Adrenal gland (tissue), 9 donors: ENCODE measurements at regions not wholly inside any gene's neighbourhood (a gene's known extent, or its start where the extent isn't known, plus 50 kb on each side); places are given as distances from the start of the nearest gene placed in this dataset.

Experiments used
- DNase-seq, 7 donors: peaks; one replicate each; pipeline ENCODE4 v3.0.0-alpha.2; 2019 to 2020
- H3K27ac ChIP-seq, 5 donors: fragments of 200-600 bp; sonication (generic) in 4 of 5; 1 replicate in 3 of 5; 2 replicates in 2 of 5; pipeline versions ENCODE4 v1.5.1 to v1.8.0; 2016 to 2020; ENCODE audit warnings: mild to moderate bottlenecking in 1 of 5
- H3K27me3 ChIP-seq: fragments of 200-600 bp; 2 replicates; pipeline ENCODE4 v1.8.0; 2021
- H3K36me3 ChIP-seq, 2 donors: fragments of 200-600 bp; replicated peaks in 1 of 2; 1 replicate in 1 of 2; 2 replicates in 1 of 2; pipeline versions ENCODE4 v1.5.1 to v1.8.0; 2018 to 2022
- H3K4me1 ChIP-seq, 2 donors: fragments of 200-600 bp; replicated peaks in 1 of 2; 1 replicate in 1 of 2; 2 replicates in 1 of 2; pipeline versions ENCODE4 v1.5.1 to v1.8.0; 2018 to 2021
- H3K4me3 ChIP-seq, 4 donors: fragments of 200-600 bp; sonication (generic) in 3 of 4; one replicate each; pipeline ENCODE4 v1.5.1; 2016 to 2018
- H3K9me3 ChIP-seq, 3 donors: fragments of 200-600 bp; sonication (generic) in 1 of 3; replicated peaks in 1 of 3; 1 replicate in 2 of 3; 2 replicates in 1 of 3; pipeline versions ENCODE4 v1.5.1 to v1.8.0; 2016 to 2021
- CTCF ChIP-seq, 6 experiments: fragments of 450-650 bp in 4 of 6; fragments of 200-600 bp in 2 of 6; sonication (generic) in 1 of 6; IDR thresholded peaks; 1 replicate in 5 of 6; 2 replicates in 1 of 6; pipeline versions ENCODE4 v1.5.1 to v1.8.0; 2016 to 2021; ENCODE audit warnings: antibody characterized with exemption in 6 of 6, mild to moderate bottlenecking in 2 of 6, moderate library complexity in 1 of 6
- POLR2A ChIP-seq, 2 donors: fragments of 450-650 bp; IDR thresholded peaks; one replicate each; pipeline ENCODE4 v1.6.1; 2017; ENCODE audit warnings: antibody characterized with exemption in 2 of 2, mild to moderate bottlenecking in 2 of 2, moderate library complexity in 1 of 2
- WGBS, 4 donors: extraction: QIAGEN DNeasy Blood & Tissue Kit in 2 of 4; methylation state at CpG; one replicate each; pipeline versions ENCODE4 v1.1.5 to v1.1.7; 2013 to 2017; 5-methylcytosine and 5-hydroxymethylcytosine counted together
- intact Hi-C, 2 donors: fragments of 100-400 bp; cut with DNase I; formaldehyde crosslinking; loops; one replicate each; pipeline versions ENCODE4 v1.14.1 to v1.15.0; 2022 to 2023
- donor health status: healthy with polysubstance abuse.
- donor health status: Bipolar disorder and iron deficiency.
- donor health status: DM: yes; HTN: yes; CAD: no.
- donor health status: DM: no; HTN: no; CAD: no.
- donor health status: DM: no; HTN: no; CAD: no.

- Histone ChIP-seq H3K27me3 (no peaks in the 10 kb centered on the region), H3K27ac (no peak overlapping the region), H3K36me3 (no peaks in the 10 kb centered on the region), H3K4me1 (no peaks in the 10 kb centered on the region), H3K4me3 (no peak overlapping the region), H3K9me3 (no peaks in the 10 kb centered on the region)
- DNase-seq: no peak
- intact Hi-C loops: no loop called here
- 80 to 90% (median 86%) methylated on average over 5 of the region's 5 CpGs for WGBS, 4 donors
- TF ChIP-seq POLR2A (IDR thresholded peaks at IDR 0.05) (no peak), CTCF (IDR thresholded peaks at IDR 0.05) (no peak)
Observed at GRCh38 chr7:10257438-10257837, 716.2 kb upstream of the PHF14 start.

- WGBS, 4 donors: 74 to 84% (median 77%) methylated on average over 2 of the region's 2 CpGs
- intact Hi-C loops: no loop called here
- Histone ChIP-seq H3K36me3 (no peaks in the 10 kb centered on the region), H3K27ac (no peak overlapping the region), H3K27me3 (no peaks in the 10 kb centered on the region), H3K4me1 (no peaks in the 10 kb centered on the region), H3K9me3 (no peaks in the 10 kb centered on the region), H3K4me3 (no peak overlapping the region)
- no peak for DNase-seq
- TF ChIP-seq POLR2A (IDR thresholded peaks at IDR 0.05) (no peak), CTCF (IDR thresholded peaks at IDR 0.05) (no peak)
Observed at GRCh38 chr7:10266976-10267375, 706.7 kb upstream of the PHF14 start.

- Histone ChIP-seq H3K36me3 (no peaks in the 10 kb centered on the region), H3K4me1 (no peaks in the 10 kb centered on the region), H3K27me3 (no peaks in the 10 kb centered on the region), H3K4me3 (no peak overlapping the region), H3K27ac (no peak overlapping the region), H3K9me3 (no peaks in the 10 kb centered on the region)
- TF ChIP-seq POLR2A (IDR thresholded peaks at IDR 0.05): no peak
- TF ChIP-seq CTCF (IDR thresholded peaks at IDR 0.05): no peak
- intact Hi-C loops: no loop called here
- 21 to 34% (median 27%) methylated on average over 3 of the region's 3 CpGs for WGBS, 4 donors
- no peak for DNase-seq
Observed at GRCh38 chr7:10268034-10268433, 705.6 kb upstream of the PHF14 start.

GRCh38 chr7:10282909-10283308 lies 690.8 kb upstream of the PHF14 start:
- intact Hi-C loops: no loop called here
- no peak overlapping the region for H3K4me3 ChIP-seq
- H3K9me3 ChIP-seq: no peaks in the 10 kb centered on the region
- no peaks in the 10 kb centered on the region for H3K36me3 ChIP-seq
- TF ChIP-seq POLR2A (IDR thresholded peaks at IDR 0.05): no peak
- TF ChIP-seq CTCF (IDR thresholded peaks at IDR 0.05): no peak
- no peaks in the 10 kb centered on the region for H3K27me3 ChIP-seq
- H3K4me1 ChIP-seq: no peaks in the 10 kb centered on the region
- H3K27ac ChIP-seq: no peak overlapping the region
- DNase-seq: no peak
